ENCODE measurements at regions not wholly inside any gene's neighbourhood (a gene's known extent, or its start where the extent isn't known, plus 50 kb on each side); places are given as distances from the start of the nearest gene placed in this dataset.

- no peak for TF ChIP-seq PLSCR1 (CRISPR knock-in tag; IDR thresholded peaks at IDR 0.05; ENCODE audit: borderline replicate concordance)
- no peak for TF ChIP-seq PHF8 (CRISPR knock-in tag; IDR thresholded peaks at IDR 0.05)
- no peak for TF ChIP-seq CHD2 (IDR thresholded peaks at IDR 0.05; ENCODE audit: low read depth, low read length)
- no peak for TF ChIP-seq ZNF562 (CRISPR knock-in tag; IDR thresholded peaks at IDR 0.05; ENCODE audit: borderline replicate concordance)
- TF ChIP-seq ZFX (CRISPR knock-in tag; IDR thresholded peaks at IDR 0.05; ENCODE audit: low read depth): no peak
- no peak for TF ChIP-seq ATF2 (CRISPR knock-in tag; IDR thresholded peaks at IDR 0.05)
- TF ChIP-seq ETV5 (CRISPR knock-in tag; IDR thresholded peaks at IDR 0.05; ENCODE audit: borderline replicate concordance): no peak
- no peak for TF ChIP-seq DMTF1 (CRISPR knock-in tag; IDR thresholded peaks at IDR 0.05)
Measured at GRCh38 chr17:14733376-14733775, 432.5 kb downstream of the HS3ST3B1 start.

Data from HepG2 (cell line).